ENCODE measurements at regions not wholly inside any gene's neighbourhood (a gene's known extent, or its start where the extent isn't known, plus 50 kb on each side); places are given as distances from the start of the nearest gene placed in this dataset.

- TF ChIP-seq CTCF (conservative IDR thresholded peaks at IDR 0.05 in 1 of 2, IDR thresholded peaks at IDR 0.05 in 1 of 2; ENCODE audit: extremely low read depth in 1 of 2, insufficient read depth in 1 of 2, low read depth in 1 of 2, low read length in 2 of 2) (no peak), EZH2 (IDR thresholded peaks at IDR 0.05; ENCODE audit: borderline replicate concordance, low read length) (no peak)
Measured at GRCh38 chr19:28601723-28602440, 611.1 kb downstream of the UQCRFS1 start.

Measured in mammary epithelial cell (primary cell).